Mucosa of descending colon (tissue), 3 donors: ENCODE measurements at regions not wholly inside any gene's neighbourhood (a gene's known extent, or its start where the extent isn't known, plus 50 kb on each side); places are given as distances from the start of the nearest gene placed in this dataset.

ENCODE experiments used
- ATAC-seq: fragments of 200-7000 bp; cut with Tn5 transposase; one replicate; pipeline ENCODE4 v1.9.1; 2020; ENCODE audit warnings: mild to moderate bottlenecking, moderate library complexity
- DNase-seq, 3 donors: peaks; one replicate each; pipeline ENCODE4 v3.0.0-alpha.2; 2020
- H3K36me3 ChIP-seq: fragments of 200-600 bp; one replicate; pipeline ENCODE4 v1.8.0; 2021; ENCODE audit warnings: low read depth, mild to moderate bottlenecking
- H3K4me1 ChIP-seq: fragments of 200-600 bp; one replicate; pipeline ENCODE4 v1.8.0; 2021; ENCODE audit warnings: low read depth, mild to moderate bottlenecking
- H3K4me3 ChIP-seq: fragments of 200-600 bp; one replicate; pipeline ENCODE4 v1.8.0; 2021; ENCODE audit warnings: mild to moderate bottlenecking
- H3K9me3 ChIP-seq: fragments of 200-600 bp; one replicate; pipeline ENCODE4 v1.8.0; 2021; ENCODE audit warnings: mild to moderate bottlenecking
- intact Hi-C, 2 donors: fragments of 100-400 bp; cut with DNase I in 1 of 2; cut with micrococcal nuclease in 1 of 2; formaldehyde crosslinking; loops; one replicate each; pipeline versions ENCODE4 v1.11.0 to v1.11.1; 2022; cut with DNase I, micrococcal nuclease
- TF ChIP-seq, protein P1 (sequence below): fragments of 200-600 bp; IDR thresholded peaks from one replicate; pipeline ENCODE4 v1.8.0; 2022; ENCODE audit warnings: antibody characterized with exemption, mild to moderate bottlenecking
- donor health status: DM: no; HTN: no; CAD: no; lungs with moderate emphysema.
- donor health status: DM: no; HTN: no; CAD: no.
- donor health status: DM: no; HTN: yes; CAD: no.

- H3K9me3 ChIP-seq, result peaks cover 44% of the 10 kb centered on the region
- H3K4me1 ChIP-seq, result no peaks in the 10 kb centered on the region
- no peak for ATAC-seq
- H3K36me3 ChIP-seq, result no peaks in the 10 kb centered on the region
- TF ChIP-seq, protein P1, sequence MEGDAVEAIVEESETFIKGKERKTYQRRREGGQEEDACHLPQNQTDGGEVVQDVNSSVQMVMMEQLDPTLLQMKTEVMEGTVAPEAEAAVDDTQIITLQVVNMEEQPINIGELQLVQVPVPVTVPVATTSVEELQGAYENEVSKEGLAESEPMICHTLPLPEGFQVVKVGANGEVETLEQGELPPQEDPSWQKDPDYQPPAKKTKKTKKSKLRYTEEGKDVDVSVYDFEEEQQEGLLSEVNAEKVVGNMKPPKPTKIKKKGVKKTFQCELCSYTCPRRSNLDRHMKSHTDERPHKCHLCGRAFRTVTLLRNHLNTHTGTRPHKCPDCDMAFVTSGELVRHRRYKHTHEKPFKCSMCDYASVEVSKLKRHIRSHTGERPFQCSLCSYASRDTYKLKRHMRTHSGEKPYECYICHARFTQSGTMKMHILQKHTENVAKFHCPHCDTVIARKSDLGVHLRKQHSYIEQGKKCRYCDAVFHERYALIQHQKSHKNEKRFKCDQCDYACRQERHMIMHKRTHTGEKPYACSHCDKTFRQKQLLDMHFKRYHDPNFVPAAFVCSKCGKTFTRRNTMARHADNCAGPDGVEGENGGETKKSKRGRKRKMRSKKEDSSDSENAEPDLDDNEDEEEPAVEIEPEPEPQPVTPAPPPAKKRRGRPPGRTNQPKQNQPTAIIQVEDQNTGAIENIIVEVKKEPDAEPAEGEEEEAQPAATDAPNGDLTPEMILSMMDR, result no peak
- H3K4me3 ChIP-seq, result no peak overlapping the region
- no peak for DNase-seq
- intact Hi-C loops, result no loop called here
These were observed 628.3 kb downstream of the TRIML1 start for GRCh38 chr4:188767496-188767895.

GRCh38 chr4:188778905-188779304, 639.7 kb downstream of the TRIML1 start:
- Histone ChIP-seq H3K9me3 (peaks cover 18% of the 10 kb centered on the region), H3K4me1 (no peaks in the 10 kb centered on the region), H3K36me3 (no peaks in the 10 kb centered on the region), H3K4me3 (no peak overlapping the region)
- intact Hi-C loops, result no loop called here
- ATAC-seq (no peak), DNase-seq (no peak)
- TF ChIP-seq, protein P1, result no peak

GRCh38 chr4:188779581-188779980, 640.3 kb downstream of the TRIML1 start:
- DNase-seq (no peak), ATAC-seq (no peak)
- no peaks in the 10 kb centered on the region for H3K4me1 ChIP-seq
- H3K9me3 ChIP-seq, result peaks cover 18% of the 10 kb centered on the region
- intact Hi-C loops, result no loop called here
- no peak overlapping the region for H3K4me3 ChIP-seq
- TF ChIP-seq, protein P1, result no peak
- H3K36me3 ChIP-seq, result no peaks in the 10 kb centered on the region

DNA sequence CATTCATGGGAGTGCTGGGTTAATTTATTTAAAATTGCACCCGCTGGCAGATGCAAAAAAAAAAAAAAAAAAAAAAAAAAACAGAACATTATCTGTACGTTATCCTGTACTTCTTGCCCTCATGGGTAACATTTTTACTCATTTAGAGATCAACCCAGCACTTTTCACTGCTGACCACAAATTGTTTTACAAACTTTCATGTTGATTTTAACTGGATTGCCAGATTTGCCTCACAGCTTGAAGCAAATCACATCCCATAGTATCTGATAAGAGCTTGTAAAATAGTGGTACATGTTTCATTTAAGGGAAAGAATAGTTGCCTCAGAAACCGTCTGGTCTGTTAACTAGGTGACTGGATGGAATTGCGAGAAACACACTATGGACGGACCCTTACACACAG, 640.8 kb downstream of the TRIML1 start:
- ATAC-seq (no peak), DNase-seq (no peak)
- Histone ChIP-seq H3K36me3 (no peaks in the 10 kb centered on the region), H3K4me1 (no peaks in the 10 kb centered on the region), H3K9me3 (peaks cover 18% of the 10 kb centered on the region), H3K4me3 (no peak overlapping the region)
- intact Hi-C loops, result no loop called here
- TF ChIP-seq, protein P1, result no peak

DNA sequence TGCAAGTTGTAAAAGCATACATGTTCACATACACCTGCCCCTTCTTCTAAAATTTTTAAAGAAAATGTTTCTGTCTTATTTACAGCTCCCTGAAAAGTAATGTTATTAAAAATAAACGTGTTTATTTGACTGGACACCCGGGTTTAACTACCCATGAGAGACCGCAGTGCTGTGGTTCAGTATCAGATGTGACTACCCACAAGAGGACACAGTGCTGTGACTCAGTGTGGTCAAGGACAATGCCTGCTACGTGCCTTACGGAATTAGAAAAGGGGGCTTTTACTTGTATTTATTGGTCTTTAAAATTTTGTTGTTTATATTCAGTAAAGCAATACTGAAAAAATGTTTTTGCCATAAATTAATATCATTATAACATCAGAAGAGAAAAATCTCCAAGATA, 641.4 kb downstream of the TRIML1 start:
- intact Hi-C loops, result no loop called here

More for the DNA sequence above, 641.4 kb downstream of the TRIML1 start:
- ATAC-seq, result no peak
- no peak for DNase-seq
- TF ChIP-seq, protein P1, result no peak
- Histone ChIP-seq H3K4me3 (no peak overlapping the region), H3K4me1 (no peaks in the 10 kb centered on the region), H3K9me3 (peaks cover 17% of the 10 kb centered on the region), H3K36me3 (no peaks in the 10 kb centered on the region)
